ENCODE measurements at regions not wholly inside any gene's neighbourhood (a gene's known extent, or its start where the extent isn't known, plus 50 kb on each side); places are given as distances from the start of the nearest gene placed in this dataset.

- H3K4me1 ChIP-seq (ENCODE audit: control insufficient read depth, insufficient read depth, low read length): peaks cover 27% of the 10 kb centered on the region
- no peak overlapping the region for H3K23ac ChIP-seq (ENCODE audit: low read depth, low read length)
- H3K9ac ChIP-seq (ENCODE audit: low read depth, low read length): no peak overlapping the region
- no peak for TF ChIP-seq MAZ (IDR thresholded peaks at IDR 0.05; ENCODE audit: borderline replicate concordance, low read depth, low read length)
- TF ChIP-seq RFX5 (IDR thresholded peaks at IDR 0.05; ENCODE audit: low read depth, low read length): no peak
- TF ChIP-seq USF2 (IDR thresholded peaks at IDR 0.05; ENCODE audit: low read depth, low read length): no peak
- TF ChIP-seq MXI1 (IDR thresholded peaks at IDR 0.05; ENCODE audit: borderline replicate concordance, low read depth, low read length): no peak
- 0 out of 2 replicates have a peak, but pooled peaks have one; percentile 5 for TF ChIP-seq NFE2L2 (IDR thresholded peaks at IDR 0.05; ENCODE audit: low read depth, low read length)
- TF ChIP-seq CEBPB (IDR thresholded peaks at IDR 0.05; ENCODE audit: low read depth, low read length): peak; percentile 95
- no peak for TF ChIP-seq CTCF (conservative IDR thresholded peaks at IDR 0.05; ENCODE audit: low read depth, low read length)
- TF ChIP-seq RCOR1 (IDR thresholded peaks at IDR 0.05; ENCODE audit: insufficient replicate concordance, low read length): peak; percentile 21
- no peak for TF ChIP-seq CHD1 (IDR thresholded peaks at IDR 0.05; ENCODE audit: low read depth, low read length)
- TF ChIP-seq BHLHE40 (IDR thresholded peaks at IDR 0.05; ENCODE audit: low read depth, low read length): no peak
- TF ChIP-seq RAD21 (IDR thresholded peaks at IDR 0.05; ENCODE audit: low read length): no peak
- TF ChIP-seq MAFK (IDR thresholded peaks at IDR 0.05; ENCODE audit: low read depth, low read length): no peak
- TF ChIP-seq POLR2A (IDR thresholded peaks at IDR 0.05; ENCODE audit: low read depth, low read length): no peak
- no peak for TF ChIP-seq ELK1 (IDR thresholded peaks at IDR 0.05; ENCODE audit: borderline replicate concordance, low read depth, low read length)
- 0 out of 2 replicates have a peak, but pooled peaks have one; percentile 4 for TF ChIP-seq FOS (IDR thresholded peaks at IDR 0.05; ENCODE audit: low read depth, low read length)
- TF ChIP-seq SMC3 (IDR thresholded peaks at IDR 0.05; ENCODE audit: low read depth, low read length): no peak
- peak overlapping the region; percentile 56 for H3K27ac ChIP-seq (ENCODE audit: insufficient read depth, low read length)
- H4K5ac ChIP-seq (ENCODE audit: low read depth, low read length): 0 out of 2 replicates have a peak overlapping the region, but pooled peaks have one; percentile 3
- 0% methylated on average over 1 of the region's 3 CpGs; no CpG with 5 or more reads in 1 of the 2 experiments for WGBS, 2 experiments (ENCODE audit: extremely low coverage in 2 of 2, insufficient read length in 1 of 2)
- H3K18ac ChIP-seq (ENCODE audit: low read depth, low read length): peak overlapping the region; percentile 5; the same call in 1 of the 2 replicates
- no peaks in the 10 kb centered on the region for H3K9me3 ChIP-seq (ENCODE audit: control insufficient read depth, insufficient read depth, low read length)
- DNase-seq (peak; percentile 78), ATAC-seq (ENCODE audit: low read depth) (peak; percentile 25)
- peak overlapping the region; percentile 77 for H2BK20ac ChIP-seq (ENCODE audit: low read depth, low read length)
- no peaks in the 10 kb centered on the region for H4K20me1 ChIP-seq (ENCODE audit: insufficient read depth, low read length)
- ChIA-PET POLR2A (ENCODE audit: unreplicated experiment) (interaction anchor here (0.6 to 1.3 kb wide), 2 partner anchors 24 to 1841 kb away, joined by 3 read pairs; no protein-coding TSS in a partner anchor), CTCF (interaction anchor here (0.8 to 1.0 kb wide), 4 partner anchors 11 to 28 kb away, joined by 3 to 4 read pairs (median 3); no protein-coding TSS in a partner anchor)
- H3K4ac ChIP-seq (ENCODE audit: low read depth, low read length): peak overlapping the region; percentile 51
- H4K8ac ChIP-seq (ENCODE audit: low read depth in 2 of 2, low read length in 2 of 2): peak overlapping the region; percentile 21 to 70; a peak in 2 of 4 replicates
- intact Hi-C loops (cut with micrococcal nuclease) (loop anchor here (5.0 kb wide), 1 partner anchor 93 kb away; no protein-coding TSS in a partner anchor), dilution Hi-C loops (cut with HindIII; ENCODE audit: low sequenced_read_pairs, unreplicated experiment) (no loop called here), in situ Hi-C loops (cut with MboI; ENCODE audit: low sequenced_read_pairs) (no loop called here)
- H3K4me3 ChIP-seq (ENCODE audit: insufficient read depth, low read depth, low read length): no peak overlapping the region
- no peak overlapping the region for H3K4me2 ChIP-seq (ENCODE audit: low read depth, low read length)
- H2AK9ac ChIP-seq (replicated peaks; ENCODE audit: low read depth, low read length, poor library complexity): no peak overlapping the region
- peak overlapping the region; percentile 75 for H2BK120ac ChIP-seq (ENCODE audit: low read depth, low read length)
- peak overlapping the region; percentile 72 for H4K91ac ChIP-seq (ENCODE audit: insufficient read depth, low read depth, low read length)
- peaks cover 26% of the 10 kb centered on the region for H3K9me1 ChIP-seq (ENCODE audit: insufficient read depth, low read length)
- H3K14ac ChIP-seq (replicated peaks; ENCODE audit: low read depth, low read length): peak overlapping the region; percentile 43; the same call in 1 of the 2 replicates
- no peaks in the 10 kb centered on the region for H3K36me3 ChIP-seq (ENCODE audit: control insufficient read depth, insufficient read depth, low read length)
- H2AFZ ChIP-seq (replicated peaks; ENCODE audit: low read length, poor library complexity): no peak overlapping the region
- no peaks in the 10 kb centered on the region for H3K27me3 ChIP-seq (ENCODE audit: control insufficient read depth, insufficient read depth, low read length)
- peak overlapping the region; percentile 93 for H2AK5ac ChIP-seq (ENCODE audit: low read depth, low read length)
- peaks cover 4 to 7% of the 10 kb centered on the region in 2 experiments; a peak in 2 of 4 replicates for H3K79me1 ChIP-seq (ENCODE audit: low read depth in 1 of 2, low read length in 2 of 2)
- peak overlapping the region; percentile 68; the same call in 2 of the 3 replicates for H2BK15ac ChIP-seq (ENCODE audit: low read depth, low read length)
- BruUV-seq (replicated peaks): no TSS peak
- H3K56ac ChIP-seq (ENCODE audit: extremely low read depth, insufficient read depth, low read length): 0 out of 2 replicates have a peak overlapping the region, but pooled peaks have one; percentile 55
- H2BK5ac ChIP-seq (ENCODE audit: low read depth, low read length, poor library complexity, severe bottlenecking): peak overlapping the region; percentile 64
Measured at GRCh38 chr5:173479711-173480110, 136.7 kb downstream of the BOD1 start.
